HuH-7 (cell line): ENCODE measurements at regions not wholly inside any gene's neighbourhood (a gene's known extent, or its start where the extent isn't known, plus 50 kb on each side); places are given as distances from the start of the nearest gene placed in this dataset.
"Not testable (repeated sequence)": the region's sequence is repeated elsewhere in the genome, so short reads cannot be mapped to it uniquely, and the experiment has no call there.

Source experiments
- DNase-seq: peaks from one replicate; pipeline ENCODE4 v3.0.0; 2011; ENCODE audit warnings: low spot score

- not testable (repeated sequence) for DNase-seq
Measured at GRCh38 chr5:25199902-25200301, 555.1 kb upstream of the CDH10 start.

- no peak for DNase-seq
Measured at GRCh38 chr5:25190521-25191000, 545.8 kb upstream of the CDH10 start.

- no peak for DNase-seq
Measured at GRCh38 chr5:25181249-25181648, 536.5 kb upstream of the CDH10 start.

GRCh38 chr5:25162616-25163015 lies 517.8 kb upstream of the CDH10 start:
- DNase-seq = not testable (repeated sequence)

GRCh38 chr5:25160891-25161290 lies 516.1 kb upstream of the CDH10 start:
- no peak for DNase-seq

GRCh38 chr5:25150819-25151218 lies 506.0 kb upstream of the CDH10 start:
- DNase-seq = no peak

- no peak for DNase-seq
Measured at GRCh38 chr5:25128606-25129005, 483.8 kb upstream of the CDH10 start.

GRCh38 chr5:25119650-25120049 lies 474.9 kb upstream of the CDH10 start:
- peak; percentile 4 for DNase-seq

- DNase-seq = no peak
Measured at GRCh38 chr5:25107853-25108252, 463.1 kb upstream of the CDH10 start.

GRCh38 chr5:25099538-25099937 lies 454.8 kb upstream of the CDH10 start:
- no peak for DNase-seq

GRCh38 chr5:25095261-25095660 lies 450.5 kb upstream of the CDH10 start:
- no peak for DNase-seq

- no peak for DNase-seq
Measured at GRCh38 chr5:25094219-25094618, 449.4 kb upstream of the CDH10 start.

GRCh38 chr5:25091921-25092320 lies 447.1 kb upstream of the CDH10 start:
- DNase-seq = no peak

- DNase-seq = no peak
Measured at GRCh38 chr5:25090854-25091253, 446.1 kb upstream of the CDH10 start.

- DNase-seq = peak; percentile 15
Measured at GRCh38 chr5:25090275-25090674, 445.5 kb upstream of the CDH10 start.

GRCh38 chr5:25088689-25089088 lies 443.9 kb upstream of the CDH10 start:
- not testable (repeated sequence) for DNase-seq

GRCh38 chr5:25083261-25083660 lies 438.5 kb upstream of the CDH10 start:
- DNase-seq = not testable (repeated sequence)

- DNase-seq = no peak
Measured at GRCh38 chr5:25066239-25066638, 421.5 kb upstream of the CDH10 start.

GRCh38 chr5:25064306-25064705 lies 419.5 kb upstream of the CDH10 start:
- no peak for DNase-seq

- no peak for DNase-seq
Measured at GRCh38 chr5:25060575-25060974, 415.8 kb upstream of the CDH10 start.

- DNase-seq = no peak
Measured at GRCh38 chr5:25056836-25057235, 412.1 kb upstream of the CDH10 start.

GRCh38 chr5:25033658-25034057 lies 388.9 kb upstream of the CDH10 start:
- no peak for DNase-seq

- DNase-seq = no peak
Measured at GRCh38 chr5:25029004-25029403, 384.2 kb upstream of the CDH10 start.

- DNase-seq = no peak
Measured at GRCh38 chr5:25027526-25027925, 382.7 kb upstream of the CDH10 start.

GRCh38 chr5:25027061-25027460 lies 382.3 kb upstream of the CDH10 start:
- DNase-seq = no peak
